Panc1 (cell line): ENCODE measurements at regions not wholly inside any gene's neighbourhood (a gene's known extent, or its start where the extent isn't known, plus 50 kb on each side); places are given as distances from the start of the nearest gene placed in this dataset.

ENCODE experiments used
- ATAC-seq: fragments of 200-7000 bp; cut with Tn5 transposase; 2 replicates; pipeline ENCODE4 v1.9.1; 2020; ENCODE audit warnings: mild to moderate bottlenecking, moderate library complexity
- BruUV-seq: library from RNA; stranded (reverse); fragments of 400-500 nt; replicated peaks from 2 replicates; lab custom pipeline; 2021; lab: Mats Ljungman, UMichigan
- CTCF ChIA-PET: fragments of 300-600 bp; sonication (Branson Sonifier 250); formaldehyde crosslinking; loops from one replicate; lab custom pipeline; 2022; ENCODE audit warnings: antibody characterized with exemption; lab: Charles Lee
- POLR2A ChIA-PET: fragments of 300-600 bp; sonication (Branson Sonifier 250); formaldehyde crosslinking; loops from one replicate; lab custom pipeline; 2022; ENCODE audit warnings: antibody characterized with exemption; lab: Charles Lee
- DNase-seq: peaks from one replicate; pipeline ENCODE4 v3.0.0-alpha.2; 2010; ENCODE audit warnings: low read depth, low spot score
- H3K27ac ChIP-seq: 2 replicates; pipeline ENCODE4 v1.5.1; 2011; ENCODE audit warnings: mild to moderate bottlenecking, low read length, inconsistent platforms
- H3K27me3 ChIP-seq: fragments of 200-500 bp; sonication (Bioruptor generic); 2 replicates; pipeline ENCODE4 v1.6.0; 2014; ENCODE audit warnings: low read length, inconsistent platforms; ENCODE audit not compliant: control insufficient read depth, insufficient read depth
- H3K36me3 ChIP-seq: fragments of 200-500 bp; sonication (Bioruptor generic); 2 replicates; pipeline ENCODE4 v1.5.1; 2014; ENCODE audit warnings: inconsistent platforms, mild to moderate bottlenecking, low read length, moderate library complexity; ENCODE audit not compliant: control insufficient read depth, insufficient read depth
- H3K4me1 ChIP-seq: 2 replicates; pipeline ENCODE4 v1.5.1; 2011; ENCODE audit warnings: inconsistent platforms, mild to moderate bottlenecking, low read length, moderate library complexity; ENCODE audit not compliant: control insufficient read depth, insufficient read depth
- H3K4me3 ChIP-seq, 2 experiments: 2 replicates each; pipeline ENCODE4 v1.5.1; 2011 to 2012; ENCODE audit warnings: low read depth in 2 of 2, low read length in 2 of 2, mild to moderate bottlenecking in 2 of 2, inconsistent platforms in 1 of 2, moderate library complexity in 1 of 2
- H3K9me3 ChIP-seq: fragments of 200-500 bp; sonication (Bioruptor generic); 2 replicates; pipeline ENCODE4 v1.5.1; 2014; ENCODE audit warnings: low read depth, mild to moderate bottlenecking, inconsistent platforms, low read length, moderate library complexity; ENCODE audit not compliant: control insufficient read depth, insufficient read depth
- CTCF ChIP-seq: fragments of 450-650 bp; IDR thresholded peaks from 2 replicates; pipeline ENCODE4 v1.5.1; 2017; ENCODE audit warnings: mild to moderate bottlenecking
- POLR2AphosphoS5 ChIP-seq: IDR thresholded peaks from 2 replicates; pipeline ENCODE4 v1.6.1; 2012; ENCODE audit warnings: mild to moderate bottlenecking, low read depth, low read length, moderate library complexity
- REST ChIP-seq, 2 experiments: IDR thresholded peaks; 2 replicates each; pipeline ENCODE4 v1.6.1; 2011 to 2012; ENCODE audit warnings: low read depth in 2 of 2, control low read depth in 1 of 2, low read length in 1 of 2, mild to moderate bottlenecking in 1 of 2, moderate library complexity in 1 of 2; ENCODE audit not compliant: insufficient read depth in 1 of 2
- SIN3A ChIP-seq: IDR thresholded peaks from 2 replicates; pipeline ENCODE4 v1.6.1; 2012; ENCODE audit warnings: low read depth, mild to moderate bottlenecking, low read length, moderate library complexity, borderline replicate concordance; ENCODE audit not compliant: insufficient read depth
- TCF7L2 ChIP-seq: IDR thresholded peaks from 2 replicates; pipeline ENCODE4 v1.6.1; 2011; ENCODE audit warnings: mild to moderate bottlenecking, low read depth, low read length, inconsistent platforms
- in situ Hi-C: cut with HindIII; loops from 2 replicates; pipeline ENCODE4 v1.10.0; 2016; ENCODE audit warnings: low sequenced_read_pairs, low pct_unique_long_range_greater_than_20kb
- intact Hi-C: fragments of 100-400 bp; cut with micrococcal nuclease; formaldehyde crosslinking; loops from one replicate; pipeline ENCODE4 v1.10.0; 2022; ENCODE audit not compliant: unreplicated experiment

GRCh38 chr7:49127359-49127913, 203.1 kb downstream of the CDC14C start:
- in situ Hi-C loops (no loop called here), intact Hi-C loops (no loop called here)
- Histone ChIP-seq H3K9me3 (no peaks in the 10 kb centered on the region), H3K27me3 (no peaks in the 10 kb centered on the region), H3K36me3 (no peaks in the 10 kb centered on the region), H3K27ac (no peak overlapping the region), H3K4me1 (0 out of 2 replicates have a peak, but pooled peaks cover 3% of the 10 kb centered on the region), H3K4me3 (no peak overlapping the region)
- DNase-seq, result no peak
- peak; percentile 81 for TF ChIP-seq TCF7L2
- TF ChIP-seq REST (IDR thresholded peaks at IDR 0.05; ENCODE audit: insufficient read depth in 1 of 2, low read depth in 2 of 2, low read length in 1 of 2), result no peak
- CTCF ChIA-PET, result no interaction called here
- BruUV-seq, result no TSS peak
- POLR2A ChIA-PET, result interaction anchor here (0.7 kb wide), 1 partner anchor 197 kb away, joined by 4 read pairs; no protein-coding TSS in a partner anchor
- ATAC-seq, result peak; percentile 62

- no peaks in the 10 kb centered on the region for H3K36me3 ChIP-seq
- DNase-seq, result no peak
- H3K27ac ChIP-seq, result no peak overlapping the region
- in situ Hi-C loops (no loop called here), intact Hi-C loops (no loop called here)
- POLR2A ChIA-PET, result no interaction called here
- CTCF ChIA-PET, result no interaction called here
- BruUV-seq, result no TSS peak
- no peaks in the 10 kb centered on the region for H3K4me1 ChIP-seq
- ATAC-seq, result no peak
- TF ChIP-seq SIN3A (no peak), TCF7L2 (no peak), POLR2AphosphoS5 (no peak), REST (IDR thresholded peaks at IDR 0.05; ENCODE audit: insufficient read depth in 1 of 2, low read depth in 2 of 2, low read length in 1 of 2) (no peak), CTCF (no peak)
- no peaks in the 10 kb centered on the region for H3K9me3 ChIP-seq
- H3K27me3 ChIP-seq, result no peaks in the 10 kb centered on the region
- H3K4me3 ChIP-seq, result no peak overlapping the region
Measured at GRCh38 chr7:49137978-49138377, 213.6 kb downstream of the CDC14C start.
